CD1c-positive myeloid dendritic cell (primary cell): ENCODE measurements at regions not wholly inside any gene's neighbourhood (a gene's known extent, or its start where the extent isn't known, plus 50 kb on each side); places are given as distances from the start of the nearest gene placed in this dataset.
"Not testable (repeated sequence)": the region's sequence is repeated elsewhere in the genome, so short reads cannot be mapped to it uniquely, and the experiment has no call there.

Experiments
- DNase-seq: peaks from one replicate; pipeline ENCODE4 v3.0.0-alpha.2; 2016; ENCODE audit errors: extremely low spot score

GRCh38 chr10:28135258-28135657 is 136.4 kb upstream of the ODAD2 start:
- no peak for DNase-seq

- DNase-seq: no peak
These were observed 131.4 kb upstream of the ODAD2 start for GRCh38 chr10:28130267-28130666.

- no peak for DNase-seq
These were observed 129.0 kb upstream of the ODAD2 start for GRCh38 chr10:28127881-28128280.

GRCh38 chr10:28125701-28126100 is 126.8 kb upstream of the ODAD2 start:
- no peak for DNase-seq

DNA sequence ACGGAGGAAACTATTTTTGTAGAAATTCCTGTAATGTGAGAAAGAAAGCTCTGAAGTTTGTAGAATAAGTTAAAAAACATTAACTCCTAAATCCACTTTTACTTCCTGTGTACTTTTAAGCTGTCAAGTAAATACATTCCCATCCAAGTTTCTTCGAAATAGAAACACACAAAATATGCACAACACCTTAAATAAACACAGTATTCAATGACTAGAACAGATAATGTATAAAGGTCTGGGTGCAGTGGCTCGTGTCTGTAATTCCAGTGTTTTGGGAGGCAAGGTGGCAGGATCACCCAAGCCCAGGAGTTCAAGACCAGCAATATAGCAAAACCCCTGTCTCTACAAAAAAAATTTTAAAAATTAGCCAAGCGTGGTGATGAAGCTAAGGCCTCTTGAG is 121.9 kb upstream of the ODAD2 start:
- no peak for DNase-seq

- no peak for DNase-seq
These were observed 121.3 kb upstream of the ODAD2 start for GRCh38 chr10:28120043-28120749.

- DNase-seq: no peak
These were observed 120.2 kb upstream of the ODAD2 start for GRCh38 chr10:28118985-28119628.

DNA sequence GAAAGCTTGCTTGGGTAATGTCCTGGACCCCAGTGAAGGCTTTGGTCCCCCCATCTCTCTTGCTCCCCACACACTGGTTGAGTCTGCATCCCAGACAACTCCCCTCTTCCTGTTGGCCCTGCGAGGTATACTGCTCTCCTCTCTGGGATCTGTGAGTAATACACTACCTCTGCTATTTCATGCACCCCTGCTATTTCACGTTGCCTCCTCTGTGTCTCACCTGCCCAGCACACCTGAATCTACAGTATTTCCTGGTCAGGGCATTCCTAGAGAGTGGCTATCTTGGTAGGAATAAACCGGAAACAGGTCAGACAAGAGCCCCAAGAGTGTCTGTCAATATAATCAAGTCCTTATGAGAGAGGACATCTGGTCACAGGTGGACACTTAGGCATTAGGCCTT is 114.3 kb upstream of the ODAD2 start:
- no peak for DNase-seq

- no peak for DNase-seq
These were observed 112.8 kb upstream of the ODAD2 start for GRCh38 chr10:28111712-28112111.

DNA sequence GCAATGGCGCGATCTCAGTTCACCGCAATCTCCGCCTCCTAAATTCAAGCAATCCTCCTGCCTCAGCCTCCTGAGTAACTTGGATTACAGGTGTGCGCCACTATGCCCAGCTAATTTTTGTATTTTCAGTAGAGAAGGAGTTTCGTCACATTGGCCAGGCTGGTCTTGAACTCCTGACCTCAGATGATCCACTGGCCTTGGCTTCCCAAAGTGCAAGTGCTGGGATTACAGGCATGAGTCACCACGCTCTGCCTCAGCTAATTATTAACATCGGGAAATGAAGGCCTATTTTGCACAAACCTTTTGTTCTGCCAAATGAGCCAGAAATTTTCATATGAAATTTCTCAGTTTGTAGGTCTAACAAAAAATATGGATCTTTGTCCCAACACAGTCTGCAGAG is 106.7 kb upstream of the ODAD2 start:
- DNase-seq: no peak

DNA sequence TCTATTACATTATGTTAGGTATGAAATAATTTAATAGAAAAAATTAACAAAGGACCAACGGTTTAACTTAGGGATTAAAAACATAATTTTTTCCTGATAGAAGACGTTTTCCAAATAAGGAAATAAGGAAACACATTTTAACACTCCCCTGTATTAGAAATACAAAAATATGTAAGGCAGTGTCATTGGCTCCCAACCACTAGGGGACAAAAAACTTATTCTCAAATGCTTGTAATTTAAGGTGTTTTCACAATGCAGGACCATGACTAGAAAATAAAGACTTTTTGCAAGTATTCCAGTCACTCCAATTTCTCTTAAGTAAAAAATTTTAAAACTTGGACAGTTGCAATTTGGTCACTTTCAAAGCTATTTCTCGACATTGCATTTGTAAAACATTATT is 98.8 kb upstream of the ODAD2 start:
- no peak for DNase-seq

DNA sequence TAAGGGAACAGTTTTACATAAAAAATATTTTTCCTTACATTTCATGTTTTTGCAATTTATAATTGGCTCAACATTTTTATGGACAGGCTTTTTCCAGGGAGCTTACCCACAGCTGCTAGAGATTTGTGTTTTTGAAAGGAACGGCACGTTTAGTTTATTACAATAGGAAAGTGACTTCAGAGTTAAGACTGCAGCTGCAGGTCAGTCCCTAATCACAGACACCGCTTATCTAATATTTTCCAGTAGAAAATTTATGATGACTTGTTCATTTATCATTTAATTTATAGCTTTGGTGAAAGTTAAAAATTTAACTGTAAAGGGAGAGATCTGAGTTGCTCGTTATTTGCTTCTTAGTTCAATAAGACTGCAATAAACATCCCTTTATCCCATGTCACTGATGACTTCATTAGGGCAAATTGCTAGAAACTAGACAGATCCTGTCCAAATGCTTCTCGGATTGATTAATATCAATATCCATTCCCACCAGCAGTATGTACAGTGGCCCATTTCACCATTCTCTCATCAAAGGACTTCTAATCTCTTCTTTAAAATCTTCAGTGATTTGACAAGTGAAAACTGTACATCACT is 97.0 kb upstream of the ODAD2 start:
- no peak for DNase-seq

DNA sequence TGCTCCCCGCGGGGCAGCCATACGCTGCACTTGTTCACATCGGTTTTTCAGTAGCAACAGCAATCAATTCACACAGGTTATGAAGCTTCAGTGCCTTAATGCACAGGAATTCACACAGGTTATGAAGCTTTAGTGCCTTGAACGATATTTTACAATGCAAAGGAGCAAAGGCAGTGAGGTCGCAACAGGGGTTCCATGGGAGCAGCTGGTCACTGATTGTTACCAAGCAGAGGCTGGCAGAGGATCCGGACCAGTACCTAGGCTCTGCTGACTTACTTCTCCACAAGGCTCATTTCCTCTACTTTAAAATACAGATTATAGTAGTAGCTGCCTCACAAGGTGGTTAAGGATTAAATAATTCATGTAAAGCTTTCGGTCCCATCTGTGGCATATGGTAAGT is 95.2 kb upstream of the ODAD2 start:
- DNase-seq: no peak

- no peak for DNase-seq
These were observed 93.0 kb upstream of the ODAD2 start for GRCh38 chr10:28091913-28092312.

DNA sequence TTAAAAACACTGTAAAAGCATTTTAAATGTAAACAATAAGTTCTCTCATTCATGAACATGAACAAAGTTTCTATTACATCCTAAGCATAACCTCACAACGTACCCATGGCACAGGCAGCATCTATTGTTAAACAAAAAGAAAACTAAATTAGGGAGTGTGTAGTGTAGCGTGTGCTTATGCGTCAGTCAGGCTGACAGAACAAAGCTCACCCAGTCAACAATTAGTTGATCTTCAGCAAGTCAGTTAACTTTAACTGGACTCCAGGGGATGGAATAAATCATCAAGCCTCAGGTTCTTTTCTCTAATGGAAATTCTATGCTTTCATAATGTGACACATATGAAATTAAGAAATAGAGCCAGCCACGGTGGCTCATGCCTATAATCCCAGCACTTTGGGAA is 91.6 kb upstream of the ODAD2 start:
- DNase-seq: no peak

- no peak for DNase-seq
These were observed 90.6 kb upstream of the ODAD2 start for GRCh38 chr10:28089467-28089866.

- peak; percentile 42 for DNase-seq
These were observed 88.9 kb upstream of the ODAD2 start for GRCh38 chr10:28087661-28088351.

GRCh38 chr10:28085760-28086159 is 86.9 kb upstream of the ODAD2 start:
- not testable (repeated sequence) for DNase-seq

GRCh38 chr10:28082885-28083284 is 84.0 kb upstream of the ODAD2 start:
- no peak for DNase-seq

DNA sequence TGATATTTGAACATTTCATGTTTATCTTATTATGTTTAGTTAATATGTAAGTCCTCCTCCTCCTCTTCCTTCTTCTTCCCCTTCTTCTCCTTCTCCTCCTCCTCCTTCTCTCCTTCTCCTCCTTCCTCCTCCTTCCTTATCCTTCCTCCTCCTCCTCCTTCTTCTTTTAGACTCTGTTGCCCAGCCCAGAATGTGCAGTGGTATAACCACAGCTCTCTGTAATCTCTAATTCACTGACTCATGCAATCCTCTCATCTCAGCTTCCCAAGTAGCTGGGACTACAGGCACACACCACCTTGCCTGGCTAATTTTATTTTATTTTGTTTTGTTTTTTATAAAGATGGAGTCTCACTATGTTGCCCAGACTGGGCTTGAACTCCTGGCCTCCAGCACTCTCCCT is 83.4 kb upstream of the ODAD2 start:
- no peak for DNase-seq

GRCh38 chr10:28077889-28078288 is 79.0 kb upstream of the ODAD2 start:
- DNase-seq: no peak

DNA sequence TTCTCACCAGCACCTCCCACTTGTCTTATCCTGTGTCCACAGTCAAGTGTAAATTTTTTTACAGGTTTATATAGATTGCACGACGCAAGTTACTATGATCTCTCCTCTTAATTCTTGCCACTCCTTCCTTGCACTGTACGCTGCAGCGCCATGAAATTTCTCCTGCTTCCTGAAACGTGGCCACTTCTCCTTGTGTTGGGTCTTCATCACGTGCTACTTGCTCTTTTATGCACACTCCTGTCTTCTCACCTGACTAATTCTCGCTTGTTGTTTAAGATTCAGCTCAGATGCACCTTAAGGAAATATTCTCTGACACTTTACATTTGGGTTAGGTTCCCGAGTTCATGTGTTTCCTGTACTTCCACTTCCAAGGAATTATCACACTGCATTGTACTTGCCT is 76.5 kb upstream of the ODAD2 start:
- DNase-seq: no peak

DNA sequence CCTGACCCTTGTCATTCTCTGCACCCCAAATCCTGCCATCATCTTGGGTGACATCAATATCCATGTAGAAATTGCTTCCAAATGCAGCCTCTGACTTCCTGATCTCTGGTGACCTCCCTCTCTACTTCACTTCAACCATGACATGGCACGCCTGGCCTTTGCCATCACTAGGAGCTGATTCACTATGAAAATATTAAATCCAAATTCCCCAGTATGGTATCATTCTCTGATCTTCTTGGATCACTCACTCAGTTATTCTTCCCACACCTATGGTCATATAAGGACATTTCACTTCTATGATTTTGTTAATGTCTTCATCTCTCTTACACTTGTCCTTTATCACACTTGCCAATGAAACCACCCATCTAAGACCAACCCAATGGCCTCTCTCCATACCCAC is 73.7 kb upstream of the ODAD2 start:
- DNase-seq: no peak
